Lower leg skin (tissue), 4 donors: ENCODE measurements at regions not wholly inside any gene's neighbourhood (a gene's known extent, or its start where the extent isn't known, plus 50 kb on each side); places are given as distances from the start of the nearest gene placed in this dataset.

Experiments
- DNase-seq, 2 donors: peaks; one replicate each; pipeline ENCODE4 v3.0.0-alpha.2; 2019; ENCODE audit warnings: low spot score in 2 of 2
- H3K4me3 ChIP-seq: fragments of 200-600 bp; sonication (generic); 2 replicates; pipeline ENCODE4 v1.5.1; 2017; ENCODE audit warnings: mild to moderate bottlenecking, low read depth; ENCODE audit not compliant: poor library complexity, severe bottlenecking
- POLR2A ChIP-seq, 2 donors: fragments of 450-650 bp; IDR thresholded peaks; one replicate each; pipeline ENCODE4 v1.6.1; 2016 to 2017; ENCODE audit warnings: antibody characterized with exemption in 2 of 2, mild to moderate bottlenecking in 1 of 2, moderate library complexity in 1 of 2
- WGBS, 2 donors: methylation state at CpG; one replicate each; pipeline ENCODE4 v1.1.5; 2018; 5-methylcytosine and 5-hydroxymethylcytosine counted together
- intact Hi-C: fragments of 100-400 bp; cut with DNase I; formaldehyde crosslinking; loops from one replicate; pipeline ENCODE4 v1.15.0; 2023; ENCODE audit warnings: low total_unique reads
- TF ChIP-seq, protein P1 (sequence below), 3 donors: fragments of 450-650 bp; IDR thresholded peaks; one replicate each; pipeline ENCODE4 v1.5.1; 2016; ENCODE audit warnings: antibody characterized with exemption in 3 of 3, mild to moderate bottlenecking in 3 of 3, moderate library complexity in 2 of 3

DNA sequence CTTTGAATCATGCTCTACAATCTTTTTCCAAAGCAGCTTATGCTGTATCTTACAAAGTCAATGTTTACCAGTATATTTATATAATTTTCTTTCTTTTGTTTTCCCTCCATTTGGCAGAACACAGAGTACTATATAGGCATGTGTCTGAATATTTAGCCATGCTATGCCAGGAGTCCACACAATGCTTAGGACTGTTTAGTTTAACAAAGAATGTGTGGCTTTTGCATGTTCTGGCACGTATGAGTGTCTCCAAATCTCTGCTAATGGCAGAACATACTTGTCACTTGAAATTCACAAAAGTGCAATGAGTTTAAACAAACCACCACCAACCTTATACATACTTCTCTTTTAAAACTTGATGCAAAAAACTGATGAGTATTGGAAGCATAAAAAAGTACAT, 268.0 kb downstream of the NR4A2 start:
- WGBS, 2 donors, result 35 to 43% methylated on average over 1 of the region's 1 CpG
- no peak for TF ChIP-seq POLR2A (IDR thresholded peaks at IDR 0.05)
- no peak for DNase-seq

DNA sequence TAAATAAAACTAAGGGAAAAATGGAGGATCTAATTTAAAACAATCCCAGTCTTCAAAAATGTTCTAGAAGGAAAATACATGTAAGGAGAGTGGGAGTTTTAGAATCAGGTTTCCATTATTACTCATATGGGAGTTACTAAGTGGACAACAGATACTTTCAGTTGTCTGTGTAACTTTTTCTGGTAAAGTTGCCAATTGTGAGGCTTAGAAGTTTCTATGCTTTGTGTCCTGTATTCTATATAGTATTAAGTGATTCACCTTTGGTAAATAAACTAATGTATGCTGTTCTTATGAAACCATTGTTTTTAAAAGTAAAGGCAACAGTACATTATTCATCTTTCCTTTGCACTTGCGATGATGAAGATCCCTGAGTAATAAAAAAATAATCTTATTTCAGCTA, 274.9 kb downstream of the NR4A2 start:
- intact Hi-C loops, result no loop called here
- no peak overlapping the region for H3K4me3 ChIP-seq
- WGBS, 2 donors, result 86 to 91% methylated on average over 1 of the region's 1 CpG
- TF ChIP-seq, protein P1, sequence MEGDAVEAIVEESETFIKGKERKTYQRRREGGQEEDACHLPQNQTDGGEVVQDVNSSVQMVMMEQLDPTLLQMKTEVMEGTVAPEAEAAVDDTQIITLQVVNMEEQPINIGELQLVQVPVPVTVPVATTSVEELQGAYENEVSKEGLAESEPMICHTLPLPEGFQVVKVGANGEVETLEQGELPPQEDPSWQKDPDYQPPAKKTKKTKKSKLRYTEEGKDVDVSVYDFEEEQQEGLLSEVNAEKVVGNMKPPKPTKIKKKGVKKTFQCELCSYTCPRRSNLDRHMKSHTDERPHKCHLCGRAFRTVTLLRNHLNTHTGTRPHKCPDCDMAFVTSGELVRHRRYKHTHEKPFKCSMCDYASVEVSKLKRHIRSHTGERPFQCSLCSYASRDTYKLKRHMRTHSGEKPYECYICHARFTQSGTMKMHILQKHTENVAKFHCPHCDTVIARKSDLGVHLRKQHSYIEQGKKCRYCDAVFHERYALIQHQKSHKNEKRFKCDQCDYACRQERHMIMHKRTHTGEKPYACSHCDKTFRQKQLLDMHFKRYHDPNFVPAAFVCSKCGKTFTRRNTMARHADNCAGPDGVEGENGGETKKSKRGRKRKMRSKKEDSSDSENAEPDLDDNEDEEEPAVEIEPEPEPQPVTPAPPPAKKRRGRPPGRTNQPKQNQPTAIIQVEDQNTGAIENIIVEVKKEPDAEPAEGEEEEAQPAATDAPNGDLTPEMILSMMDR (IDR thresholded peaks at IDR 0.05), result no peak
- TF ChIP-seq POLR2A (IDR thresholded peaks at IDR 0.05), result no peak
- DNase-seq, result no peak

More for the DNA sequence above, 268.0 kb downstream of the NR4A2 start:
- no peak overlapping the region for H3K4me3 ChIP-seq
- intact Hi-C loops, result no loop called here

DNA sequence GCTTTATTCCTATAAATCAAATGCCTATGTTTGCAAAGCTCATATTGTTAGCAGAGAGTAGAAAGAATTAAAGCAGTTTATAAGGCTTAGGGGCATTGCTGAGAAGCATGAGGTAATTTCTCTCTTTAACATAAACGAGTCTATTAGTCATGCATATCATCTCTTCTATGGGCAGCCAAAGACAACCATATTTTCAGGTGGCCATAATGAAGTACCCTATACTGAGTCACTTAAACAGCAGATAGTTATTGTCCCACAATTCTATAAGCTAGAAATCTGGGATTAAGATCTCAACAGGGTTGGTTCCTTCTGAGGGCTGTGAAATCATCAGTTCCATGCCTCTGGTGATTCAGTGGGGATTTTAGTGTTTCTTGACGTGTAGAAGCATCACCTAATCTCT, 277.5 kb downstream of the NR4A2 start:
- WGBS, 2 donors, result 35 to 49% methylated on average over 2 of the region's 2 CpGs
- H3K4me3 ChIP-seq, result no peak overlapping the region
- no peak for DNase-seq
- intact Hi-C loops, result no loop called here
- TF ChIP-seq, protein P1 (IDR thresholded peaks at IDR 0.05), result no peak
- no peak for TF ChIP-seq POLR2A (IDR thresholded peaks at IDR 0.05)

DNA sequence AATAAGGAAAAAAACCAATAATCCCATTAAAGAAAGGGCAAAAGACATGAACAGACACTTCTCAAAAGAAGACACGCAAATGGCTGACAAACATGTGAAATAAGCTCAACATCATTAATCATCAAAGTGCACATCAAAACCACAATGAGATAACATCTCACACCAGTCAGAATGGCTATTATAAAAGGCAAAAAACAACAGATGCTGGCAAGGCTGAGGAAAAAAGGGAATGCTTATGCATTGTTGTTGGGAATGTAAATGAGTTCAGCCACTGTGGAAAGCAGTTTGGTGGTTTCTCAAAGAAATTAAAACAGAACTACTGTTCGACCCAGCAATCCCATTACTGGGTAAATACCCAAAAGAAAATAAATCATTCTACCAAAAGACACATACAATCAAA, 285.6 kb downstream of the NR4A2 start:
- 61 to 78% methylated on average over 2 of the region's 2 CpGs for WGBS, 2 donors
- intact Hi-C loops, result no loop called here
- no peak overlapping the region for H3K4me3 ChIP-seq
- no peak for DNase-seq
- TF ChIP-seq, protein P1 (IDR thresholded peaks at IDR 0.05), result no peak

DNA sequence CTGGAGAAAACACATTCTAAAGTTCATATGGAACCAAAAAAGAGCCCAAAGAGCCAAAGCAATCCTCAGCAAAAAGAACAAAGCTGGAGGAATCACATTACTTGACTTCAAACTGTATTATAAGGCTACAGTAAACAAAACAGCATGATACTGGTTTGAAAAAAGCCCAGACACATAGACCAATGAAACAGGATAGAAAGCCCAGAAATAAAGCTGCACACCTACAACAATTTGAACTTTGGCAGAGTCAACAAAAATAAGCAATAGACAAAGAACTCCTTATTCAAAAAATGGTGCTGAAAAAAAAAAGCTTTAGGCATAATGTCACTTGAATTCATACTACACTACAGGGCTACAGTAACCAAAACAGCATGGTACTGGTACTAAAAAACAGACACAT, 289.6 kb downstream of the NR4A2 start:
- intact Hi-C loops, result no loop called here
- no peak overlapping the region for H3K4me3 ChIP-seq
- no peak for DNase-seq
- TF ChIP-seq, protein P1 (IDR thresholded peaks at IDR 0.05), result no peak
- TF ChIP-seq POLR2A (IDR thresholded peaks at IDR 0.05), result no peak

DNA sequence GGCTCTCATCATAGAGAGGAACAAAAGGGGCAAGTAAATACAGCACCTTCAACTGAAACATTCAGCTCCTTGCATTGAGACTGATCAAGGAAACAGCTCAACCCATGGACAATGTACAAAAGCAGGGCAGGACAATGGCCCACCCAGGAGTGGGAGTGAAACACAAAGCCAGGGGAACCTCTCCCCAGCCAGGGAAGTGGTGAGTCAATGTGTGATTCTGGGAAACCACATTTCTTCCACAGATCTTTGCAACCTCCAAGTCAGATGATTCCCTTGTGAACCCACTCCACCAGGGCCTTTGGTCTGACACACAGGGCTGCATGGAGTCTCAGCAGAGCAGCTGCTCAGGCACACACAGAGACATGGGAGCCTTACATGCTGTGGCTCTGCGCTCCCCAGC, 294.5 kb downstream of the NR4A2 start:
- no peak overlapping the region for H3K4me3 ChIP-seq
- TF ChIP-seq POLR2A (IDR thresholded peaks at IDR 0.05), result no peak
- TF ChIP-seq, protein P1 (IDR thresholded peaks at IDR 0.05), result no peak
- no peak for DNase-seq
- 100% methylated on average over 1 of the region's 1 CpG; no CpG with 5 or more reads in 1 of the 2 donors for WGBS, 2 donors
- intact Hi-C loops, result no loop called here
